GM23338 (cell line): ENCODE measurements at regions not wholly inside any gene's neighbourhood (a gene's known extent, or its start where the extent isn't known, plus 50 kb on each side); places are given as distances from the start of the nearest gene placed in this dataset.

ENCODE experiments used
- ATAC-seq: fragments of 200-7000 bp; cut with Tn5 transposase; 3 replicates; pipeline ENCODE4 v1.9.1; 2020
- DNase-seq: peaks from one replicate; pipeline ENCODE4 v3.0.0-alpha.2; 2015; ENCODE audit warnings: low spot score
- H2AFZ ChIP-seq: fragments of 200-600 bp; sonication (generic); 2 replicates; pipeline ENCODE4 v1.8.0; 2016; ENCODE audit warnings: antibody characterized with exemption, mild to moderate bottlenecking, moderate library complexity
- H3F3A ChIP-seq: fragments of 200-600 bp; sonication (generic); replicated peaks from 2 replicates; pipeline ENCODE4 v1.8.0; 2017; ENCODE audit warnings: antibody characterized with exemption, mixed run types, low read depth
- H3K27ac ChIP-seq: fragments of 200-600 bp; sonication (generic); 2 replicates; pipeline ENCODE4 v1.6.1; 2016; ENCODE audit warnings: low read depth
- H3K27me3 ChIP-seq: fragments of 200-600 bp; sonication (generic); 2 replicates; pipeline ENCODE4 v1.8.0; 2016; ENCODE audit warnings: mild to moderate bottlenecking, mixed run types, moderate library complexity; ENCODE audit not compliant: insufficient read depth
- H3K36me3 ChIP-seq: fragments of 200-600 bp; sonication (generic); 2 replicates; pipeline ENCODE4 v1.8.0; 2016; ENCODE audit warnings: mild to moderate bottlenecking; ENCODE audit not compliant: insufficient read depth
- H3K4me1 ChIP-seq: fragments of 200-600 bp; sonication (generic); 2 replicates; pipeline ENCODE4 v1.8.0; 2016; ENCODE audit warnings: mild to moderate bottlenecking, moderate library complexity; ENCODE audit not compliant: insufficient read depth
- H3K4me2 ChIP-seq: fragments of 200-600 bp; sonication (generic); 2 replicates; pipeline ENCODE4 v1.7.1; 2017; ENCODE audit warnings: mixed run types
- H3K4me3 ChIP-seq: fragments of 200-600 bp; sonication (generic); 2 replicates; pipeline ENCODE4 v1.6.1; 2016; ENCODE audit warnings: mixed run types
- H3K79me2 ChIP-seq: fragments of 200-600 bp; sonication (generic); replicated peaks from 2 replicates; pipeline ENCODE4 v1.8.0; 2017; ENCODE audit warnings: mild to moderate bottlenecking; ENCODE audit not compliant: insufficient read depth
- H3K9me2 ChIP-seq: fragments of 200-600 bp; sonication (generic); 2 replicates; pipeline ENCODE4 v1.8.0; 2017; ENCODE audit not compliant: insufficient read depth
- H4K20me1 ChIP-seq: fragments of 200-600 bp; sonication (generic); replicated peaks from 2 replicates; pipeline ENCODE4 v1.8.0; 2017; ENCODE audit warnings: mild to moderate bottlenecking; ENCODE audit not compliant: insufficient read depth
- H3K27ac Mint-ChIP-seq: 2 replicates; pipeline ENCODE4 v1.8.0; 2020; ENCODE audit warnings: inconsistent platforms, mild to moderate bottlenecking, moderate library complexity, mixed read lengths
- H3K27me3 Mint-ChIP-seq: 3 replicates; pipeline ENCODE4 v1.8.0; 2022; ENCODE audit warnings: low read depth, mild to moderate bottlenecking, moderate library complexity, mixed read lengths, inconsistent platforms; ENCODE audit not compliant: insufficient read depth, poor library complexity
- H3K36me3 Mint-ChIP-seq: 3 replicates; pipeline ENCODE4 v1.8.0; 2021; ENCODE audit warnings: low read depth, mild to moderate bottlenecking, inconsistent platforms, moderate library complexity, mixed read lengths
- H3K4me1 Mint-ChIP-seq: 3 replicates; pipeline ENCODE4 v1.8.0; 2020; ENCODE audit warnings: mild to moderate bottlenecking, inconsistent platforms, mixed read lengths
- H3K4me3 Mint-ChIP-seq: 3 replicates; pipeline ENCODE4 v1.8.0; 2021; ENCODE audit warnings: moderate library complexity, mild to moderate bottlenecking, inconsistent platforms, mixed read lengths
- H3K9me3 Mint-ChIP-seq: 3 replicates; pipeline ENCODE4 v1.8.0; 2020; ENCODE audit warnings: moderate library complexity, mild to moderate bottlenecking, inconsistent platforms, mixed read lengths
- CREB1 ChIP-seq: fragments of 250-450 bp; sonication (Bioruptor Pico); IDR thresholded peaks from 2 replicates; pipeline ENCODE4 v1.5.0; 2020; ENCODE audit warnings: low read depth, mild to moderate bottlenecking, moderate library complexity
- EZH2 ChIP-seq: fragments of 200-600 bp; sonication (generic); IDR thresholded peaks from one replicate; pipeline ENCODE4 v1.8.0; 2017; ENCODE audit warnings: antibody characterized with exemption, mild to moderate bottlenecking, low read depth; ENCODE audit not compliant: unreplicated experiment
- EZH2phosphoT487 ChIP-seq: fragments of 200-600 bp; sonication (generic); IDR thresholded peaks from one replicate; pipeline ENCODE4 v1.8.1; 2018; ENCODE audit warnings: antibody characterized with exemption; ENCODE audit not compliant: unreplicated experiment
- JUNB ChIP-seq: IDR thresholded peaks from one replicate; pipeline ENCODE4 v1.6.1; 2016; ENCODE audit warnings: antibody characterized with exemption; ENCODE audit not compliant: unreplicated experiment
- NANOG ChIP-seq: IDR thresholded peaks from 2 replicates; pipeline ENCODE4 v1.6.1; 2016; ENCODE audit warnings: antibody characterized with exemption, borderline replicate concordance
- POLR2AphosphoS5 ChIP-seq: IDR thresholded peaks from 2 replicates; pipeline ENCODE4 v1.6.1; 2016; ENCODE audit warnings: antibody characterized with exemption, low read depth
- STAT1 ChIP-seq: IDR thresholded peaks from one replicate; pipeline ENCODE4 v1.6.1; 2016; ENCODE audit warnings: antibody characterized with exemption; ENCODE audit not compliant: unreplicated experiment
- ZNF114 ChIP-seq: fragments of 250-450 bp; sonication (Bioruptor Pico); IDR thresholded peaks from 2 replicates; pipeline ENCODE4 v1.5.0; 2020; ENCODE audit warnings: mild to moderate bottlenecking, moderate library complexity
- ZNF331 ChIP-seq: fragments of 250-450 bp; sonication (Bioruptor Pico); IDR thresholded peaks from 2 replicates; pipeline ENCODE4 v1.5.0; 2020; ENCODE audit warnings: low read depth, mild to moderate bottlenecking, moderate library complexity
- TF ChIP-seq, protein P1 (sequence below): IDR thresholded peaks from one replicate; pipeline ENCODE4 v1.6.1; 2018; ENCODE audit warnings: antibody characterized with exemption; ENCODE audit not compliant: unreplicated experiment
- TF ChIP-seq, protein P2 (sequence below): IDR thresholded peaks from 2 replicates; pipeline ENCODE4 v1.6.1; 2016; ENCODE audit warnings: antibody characterized with exemption
- TF ChIP-seq, protein P3 (sequence below), 2 experiments: fragments of 200-600 bp in 1 of 2; sonication (generic) in 1 of 2; conservative IDR thresholded peaks; 2 replicates each; pipeline versions ENCODE4 v1.5.1 to v1.6.1; 2016 to 2017; ENCODE audit warnings: antibody characterized with exemption in 2 of 2, low read depth in 2 of 2, mild to moderate bottlenecking in 2 of 2, moderate library complexity in 1 of 2

DNA sequence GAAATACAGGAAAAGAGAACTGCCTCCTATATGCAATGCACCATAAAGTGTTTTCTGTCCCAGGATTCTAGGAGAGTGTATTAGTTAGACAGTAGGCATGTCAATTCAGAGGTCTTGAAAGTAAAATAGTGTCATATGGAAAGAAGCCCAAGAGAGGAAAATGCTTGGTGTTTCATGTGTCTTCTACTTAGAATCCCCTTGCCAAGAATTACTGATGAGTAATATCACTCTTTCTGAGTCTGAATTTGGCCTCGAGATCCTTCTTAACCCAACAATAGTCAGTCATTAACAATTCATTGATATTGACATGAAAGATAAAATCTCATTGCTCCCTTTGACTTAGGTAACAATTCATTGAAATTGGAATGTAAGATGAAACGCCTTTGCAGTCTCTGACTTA is 972.2 kb downstream of the TTLL7 start (continued):
- TF ChIP-seq, protein P1, sequence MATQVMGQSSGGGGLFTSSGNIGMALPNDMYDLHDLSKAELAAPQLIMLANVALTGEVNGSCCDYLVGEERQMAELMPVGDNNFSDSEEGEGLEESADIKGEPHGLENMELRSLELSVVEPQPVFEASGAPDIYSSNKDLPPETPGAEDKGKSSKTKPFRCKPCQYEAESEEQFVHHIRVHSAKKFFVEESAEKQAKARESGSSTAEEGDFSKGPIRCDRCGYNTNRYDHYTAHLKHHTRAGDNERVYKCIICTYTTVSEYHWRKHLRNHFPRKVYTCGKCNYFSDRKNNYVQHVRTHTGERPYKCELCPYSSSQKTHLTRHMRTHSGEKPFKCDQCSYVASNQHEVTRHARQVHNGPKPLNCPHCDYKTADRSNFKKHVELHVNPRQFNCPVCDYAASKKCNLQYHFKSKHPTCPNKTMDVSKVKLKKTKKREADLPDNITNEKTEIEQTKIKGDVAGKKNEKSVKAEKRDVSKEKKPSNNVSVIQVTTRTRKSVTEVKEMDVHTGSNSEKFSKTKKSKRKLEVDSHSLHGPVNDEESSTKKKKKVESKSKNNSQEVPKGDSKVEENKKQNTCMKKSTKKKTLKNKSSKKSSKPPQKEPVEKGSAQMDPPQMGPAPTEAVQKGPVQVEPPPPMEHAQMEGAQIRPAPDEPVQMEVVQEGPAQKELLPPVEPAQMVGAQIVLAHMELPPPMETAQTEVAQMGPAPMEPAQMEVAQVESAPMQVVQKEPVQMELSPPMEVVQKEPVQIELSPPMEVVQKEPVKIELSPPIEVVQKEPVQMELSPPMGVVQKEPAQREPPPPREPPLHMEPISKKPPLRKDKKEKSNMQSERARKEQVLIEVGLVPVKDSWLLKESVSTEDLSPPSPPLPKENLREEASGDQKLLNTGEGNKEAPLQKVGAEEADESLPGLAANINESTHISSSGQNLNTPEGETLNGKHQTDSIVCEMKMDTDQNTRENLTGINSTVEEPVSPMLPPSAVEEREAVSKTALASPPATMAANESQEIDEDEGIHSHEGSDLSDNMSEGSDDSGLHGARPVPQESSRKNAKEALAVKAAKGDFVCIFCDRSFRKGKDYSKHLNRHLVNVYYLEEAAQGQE: no peak
- no peak for TF ChIP-seq POLR2AphosphoS5
- TF ChIP-seq, protein P2, sequence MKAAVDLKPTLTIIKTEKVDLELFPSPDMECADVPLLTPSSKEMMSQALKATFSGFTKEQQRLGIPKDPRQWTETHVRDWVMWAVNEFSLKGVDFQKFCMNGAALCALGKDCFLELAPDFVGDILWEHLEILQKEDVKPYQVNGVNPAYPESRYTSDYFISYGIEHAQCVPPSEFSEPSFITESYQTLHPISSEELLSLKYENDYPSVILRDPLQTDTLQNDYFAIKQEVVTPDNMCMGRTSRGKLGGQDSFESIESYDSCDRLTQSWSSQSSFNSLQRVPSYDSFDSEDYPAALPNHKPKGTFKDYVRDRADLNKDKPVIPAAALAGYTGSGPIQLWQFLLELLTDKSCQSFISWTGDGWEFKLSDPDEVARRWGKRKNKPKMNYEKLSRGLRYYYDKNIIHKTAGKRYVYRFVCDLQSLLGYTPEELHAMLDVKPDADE: no peak
- no peak for TF ChIP-seq NANOG

DNA sequence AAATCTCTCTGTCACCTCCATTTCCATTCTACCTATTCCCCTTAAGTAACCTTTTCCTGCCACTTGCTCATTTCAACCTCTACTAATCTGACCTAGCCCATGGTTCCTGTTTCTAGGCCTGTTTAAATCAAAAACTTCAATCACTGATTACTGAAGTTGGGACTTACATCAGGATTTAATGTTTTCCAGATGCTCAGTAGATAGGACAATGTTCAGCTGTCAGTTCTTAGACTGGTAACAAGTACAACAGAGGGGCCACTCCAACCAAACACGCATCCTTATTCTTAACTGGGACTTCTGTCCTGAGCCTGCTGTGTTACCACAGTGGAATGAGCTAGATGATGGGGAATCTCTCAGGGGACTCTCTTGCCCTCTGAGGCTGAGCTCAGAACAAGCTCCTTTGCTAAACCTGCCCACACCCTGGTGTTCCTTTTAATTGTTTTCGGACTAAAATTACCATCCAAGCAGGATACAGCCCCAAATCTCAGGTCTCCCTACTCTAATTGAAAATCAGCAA is 974.6 kb downstream of the TTLL7 start:
- ATAC-seq: no peak
- H3K4me3 ChIP-seq: no peak overlapping the region
- H3K27ac Mint-ChIP-seq: no peak overlapping the region

More for the DNA sequence above, 974.6 kb downstream of the TTLL7 start:
- no peaks in the 10 kb centered on the region for H3K27me3 ChIP-seq
- DNase-seq: no peak
- H3K27me3 Mint-ChIP-seq: no peaks in the 10 kb centered on the region
- H3K4me1 ChIP-seq: peaks cover 17% of the 10 kb centered on the region; the same call in 1 of the 2 replicates
- H3K9me3 Mint-ChIP-seq: peaks cover 6% of the 10 kb centered on the region; the same call in 2 of the 3 replicates
- H3K4me1 Mint-ChIP-seq: peaks cover 12% of the 10 kb centered on the region
- TF ChIP-seq EZH2phosphoT487 (no peak), STAT1 (no peak), EZH2 (no peak), JUNB (no peak), ZNF331 (CRISPR knock-in tag) (no peak), ZNF114 (CRISPR knock-in tag) (no peak), CREB1 (CRISPR knock-in tag) (no peak), NANOG (no peak)
- TF ChIP-seq, protein P1: no peak
- TF ChIP-seq, protein P3, sequence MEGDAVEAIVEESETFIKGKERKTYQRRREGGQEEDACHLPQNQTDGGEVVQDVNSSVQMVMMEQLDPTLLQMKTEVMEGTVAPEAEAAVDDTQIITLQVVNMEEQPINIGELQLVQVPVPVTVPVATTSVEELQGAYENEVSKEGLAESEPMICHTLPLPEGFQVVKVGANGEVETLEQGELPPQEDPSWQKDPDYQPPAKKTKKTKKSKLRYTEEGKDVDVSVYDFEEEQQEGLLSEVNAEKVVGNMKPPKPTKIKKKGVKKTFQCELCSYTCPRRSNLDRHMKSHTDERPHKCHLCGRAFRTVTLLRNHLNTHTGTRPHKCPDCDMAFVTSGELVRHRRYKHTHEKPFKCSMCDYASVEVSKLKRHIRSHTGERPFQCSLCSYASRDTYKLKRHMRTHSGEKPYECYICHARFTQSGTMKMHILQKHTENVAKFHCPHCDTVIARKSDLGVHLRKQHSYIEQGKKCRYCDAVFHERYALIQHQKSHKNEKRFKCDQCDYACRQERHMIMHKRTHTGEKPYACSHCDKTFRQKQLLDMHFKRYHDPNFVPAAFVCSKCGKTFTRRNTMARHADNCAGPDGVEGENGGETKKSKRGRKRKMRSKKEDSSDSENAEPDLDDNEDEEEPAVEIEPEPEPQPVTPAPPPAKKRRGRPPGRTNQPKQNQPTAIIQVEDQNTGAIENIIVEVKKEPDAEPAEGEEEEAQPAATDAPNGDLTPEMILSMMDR (conservative IDR thresholded peaks at IDR 0.05; ENCODE audit: low read depth in 2 of 2): no peak
- TF ChIP-seq, protein P2: no peak
- H3K9me2 ChIP-seq: no peaks in the 10 kb centered on the region
- H2AFZ ChIP-seq: no peak overlapping the region
- no peak overlapping the region for H3K4me3 Mint-ChIP-seq
- no peaks in the 10 kb centered on the region for H3K79me2 ChIP-seq
- no peak overlapping the region for H3K4me2 ChIP-seq
- peaks cover 6% of the 10 kb centered on the region; the same call in 1 of the 2 replicates for H3K36me3 ChIP-seq
- H3K27ac ChIP-seq: no peak overlapping the region
- no peaks in the 10 kb centered on the region for H3F3A ChIP-seq
- peaks cover 6% of the 10 kb centered on the region; the same call in 2 of the 3 replicates for H3K36me3 Mint-ChIP-seq
- no peaks in the 10 kb centered on the region for H4K20me1 ChIP-seq
